ENCODE measurements at regions not wholly inside any gene's neighbourhood (a gene's known extent, or its start where the extent isn't known, plus 50 kb on each side); places are given as distances from the start of the nearest gene placed in this dataset.

DNA sequence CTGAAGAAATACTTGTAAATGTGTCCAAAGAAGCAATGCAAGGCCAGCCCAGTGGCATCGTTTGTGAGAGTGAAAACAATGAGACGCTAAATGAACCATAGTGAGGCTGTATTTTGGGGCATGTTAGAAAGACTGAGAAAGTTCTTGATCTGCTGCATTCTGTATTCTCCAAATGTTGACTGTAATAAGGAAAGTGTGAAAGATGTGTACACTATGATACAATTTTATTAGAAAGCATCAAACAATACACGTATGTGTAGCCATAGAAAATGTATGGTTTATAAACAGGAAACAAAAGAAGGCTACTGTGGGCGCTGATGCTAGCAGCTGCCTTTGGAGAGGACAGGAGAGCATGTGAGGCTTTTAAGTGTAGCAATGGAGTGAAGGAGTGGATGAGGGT lies 233.5 kb upstream of the E2F8 start:
- no peak overlapping the region for H3K4me3 ChIP-seq (ENCODE audit: low read depth, low read length)
- no peak for DNase-seq (ENCODE audit: low read depth)
- TF ChIP-seq, protein P1, sequence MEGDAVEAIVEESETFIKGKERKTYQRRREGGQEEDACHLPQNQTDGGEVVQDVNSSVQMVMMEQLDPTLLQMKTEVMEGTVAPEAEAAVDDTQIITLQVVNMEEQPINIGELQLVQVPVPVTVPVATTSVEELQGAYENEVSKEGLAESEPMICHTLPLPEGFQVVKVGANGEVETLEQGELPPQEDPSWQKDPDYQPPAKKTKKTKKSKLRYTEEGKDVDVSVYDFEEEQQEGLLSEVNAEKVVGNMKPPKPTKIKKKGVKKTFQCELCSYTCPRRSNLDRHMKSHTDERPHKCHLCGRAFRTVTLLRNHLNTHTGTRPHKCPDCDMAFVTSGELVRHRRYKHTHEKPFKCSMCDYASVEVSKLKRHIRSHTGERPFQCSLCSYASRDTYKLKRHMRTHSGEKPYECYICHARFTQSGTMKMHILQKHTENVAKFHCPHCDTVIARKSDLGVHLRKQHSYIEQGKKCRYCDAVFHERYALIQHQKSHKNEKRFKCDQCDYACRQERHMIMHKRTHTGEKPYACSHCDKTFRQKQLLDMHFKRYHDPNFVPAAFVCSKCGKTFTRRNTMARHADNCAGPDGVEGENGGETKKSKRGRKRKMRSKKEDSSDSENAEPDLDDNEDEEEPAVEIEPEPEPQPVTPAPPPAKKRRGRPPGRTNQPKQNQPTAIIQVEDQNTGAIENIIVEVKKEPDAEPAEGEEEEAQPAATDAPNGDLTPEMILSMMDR (IDR thresholded peaks at IDR 0.05; ENCODE audit: low read depth, low read length, missing control alignments), result no peak

GRCh38 chr11:19472679-19473078 lies 231.9 kb upstream of the E2F8 start:
- TF ChIP-seq, protein P1 (IDR thresholded peaks at IDR 0.05; ENCODE audit: low read depth, low read length, missing control alignments), result no peak
- no peak overlapping the region for H3K4me3 ChIP-seq (ENCODE audit: low read depth, low read length)
- DNase-seq (ENCODE audit: low read depth), result no peak

DNA sequence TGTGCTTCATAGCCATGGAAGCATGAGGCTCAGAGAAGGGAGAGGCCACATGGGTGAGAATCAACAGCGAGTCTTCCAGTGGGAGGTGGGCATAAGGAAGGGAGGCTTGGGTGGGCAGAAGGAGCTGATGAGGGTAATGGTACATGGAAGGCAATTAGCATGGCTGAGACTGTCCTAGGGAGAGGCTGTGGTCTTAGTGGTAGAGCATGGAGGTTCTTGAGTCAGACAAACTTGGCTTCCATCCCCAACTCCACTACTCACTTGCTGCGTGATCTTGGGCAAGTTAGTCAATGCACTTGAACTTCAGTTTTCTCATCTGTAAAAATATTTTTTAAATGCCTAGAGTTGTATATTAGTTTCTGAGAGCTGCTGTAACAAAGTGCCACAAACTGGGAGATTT lies 227.2 kb upstream of the E2F8 start:
- DNase-seq (ENCODE audit: low read depth), result no peak
- TF ChIP-seq, protein P1 (IDR thresholded peaks at IDR 0.05; ENCODE audit: low read depth, low read length, missing control alignments), result no peak
- no peak overlapping the region for H3K4me3 ChIP-seq (ENCODE audit: low read depth, low read length)

- no peak overlapping the region for H3K4me3 ChIP-seq (ENCODE audit: low read depth, low read length)
- TF ChIP-seq, protein P1 (IDR thresholded peaks at IDR 0.05; ENCODE audit: low read depth, low read length, missing control alignments), result no peak
- DNase-seq (ENCODE audit: low read depth), result no peak
These were observed 225.6 kb upstream of the E2F8 start for GRCh38 chr11:19466314-19466713.

DNA sequence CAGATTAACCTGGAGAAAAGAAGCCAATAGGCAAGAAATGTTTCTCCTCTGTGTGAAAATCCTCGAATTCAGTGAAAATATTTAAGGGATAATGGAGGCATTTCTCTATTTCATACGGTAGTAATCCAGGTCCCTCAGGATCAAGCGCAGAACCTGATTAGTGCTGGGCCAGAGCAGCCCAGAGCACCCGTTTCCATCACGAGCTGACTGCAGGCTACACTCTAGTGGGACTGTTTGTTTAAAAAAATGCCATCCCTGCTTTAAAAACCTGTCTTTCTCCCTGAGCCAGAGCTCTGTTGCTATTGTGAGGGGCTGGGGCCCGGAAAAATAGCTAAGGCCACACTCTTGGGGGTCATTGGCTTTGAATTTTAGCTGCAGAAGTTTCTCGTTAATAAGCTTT lies 223.2 kb upstream of the E2F8 start:
- no peak overlapping the region for H3K4me3 ChIP-seq (ENCODE audit: low read depth, low read length)
- TF ChIP-seq, protein P1 (IDR thresholded peaks at IDR 0.05; ENCODE audit: low read depth, low read length, missing control alignments), result no peak
- no peak for DNase-seq (ENCODE audit: low read depth)

DNA sequence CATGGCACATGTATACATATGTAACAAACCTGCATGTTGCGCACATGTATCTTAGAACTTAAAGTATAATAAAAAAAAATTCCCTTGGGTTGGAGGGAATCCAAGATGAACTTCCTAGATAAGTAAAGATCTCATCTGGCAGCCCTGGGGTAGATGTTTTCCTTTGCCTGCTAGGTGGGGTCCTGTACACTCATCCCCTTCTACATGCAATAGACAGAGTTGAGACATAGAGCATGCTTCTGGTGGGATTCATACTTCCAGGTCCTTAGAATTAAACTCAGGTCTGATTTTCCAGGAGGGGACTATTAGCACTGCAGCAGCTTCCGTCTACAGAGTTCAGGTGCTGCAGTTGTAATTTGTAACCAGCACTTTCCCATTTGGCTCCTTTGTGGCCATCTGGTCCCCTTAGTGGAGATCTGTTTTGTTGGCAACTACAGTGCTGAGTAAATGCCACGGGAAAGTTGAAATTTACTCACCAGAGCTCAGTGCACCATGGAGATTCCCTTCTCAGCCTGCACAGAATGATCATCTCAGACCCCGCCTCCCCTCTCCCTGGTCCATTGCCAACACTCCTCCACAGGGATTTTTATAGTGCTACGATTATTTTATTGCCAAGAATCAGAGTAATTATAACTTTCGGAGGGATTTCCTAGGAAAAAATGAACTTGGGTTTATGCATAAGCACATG lies 220.1 kb upstream of the E2F8 start:
- TF ChIP-seq, protein P1 (IDR thresholded peaks at IDR 0.05; ENCODE audit: low read depth, low read length, missing control alignments), result no peak
- DNase-seq (ENCODE audit: low read depth), result no peak
- H3K4me3 ChIP-seq (ENCODE audit: low read depth, low read length), result no peak overlapping the region

DNA sequence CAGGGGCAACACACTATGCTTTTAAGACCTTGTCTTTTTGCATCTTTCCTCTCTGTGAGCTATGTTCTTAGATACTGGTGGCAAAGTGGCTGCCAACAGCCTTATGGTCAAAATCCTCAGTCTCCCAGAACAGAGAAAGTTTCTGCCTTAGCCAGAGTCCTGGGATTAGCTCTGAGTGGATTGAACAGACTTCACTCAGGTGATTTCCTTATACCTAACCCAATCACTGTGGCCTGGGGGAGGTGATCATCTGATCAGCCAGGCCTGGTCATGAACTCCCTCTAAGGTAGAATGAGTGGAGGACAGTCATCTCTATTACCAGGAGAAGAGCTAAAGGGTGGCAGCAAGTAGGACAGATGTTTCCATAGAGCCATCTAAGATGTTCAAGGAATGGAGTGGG lies 218.5 kb upstream of the E2F8 start:
- TF ChIP-seq, protein P1 (IDR thresholded peaks at IDR 0.05; ENCODE audit: low read depth, low read length, missing control alignments), result no peak
- H3K4me3 ChIP-seq (ENCODE audit: low read depth, low read length), result no peak overlapping the region
- no peak for DNase-seq (ENCODE audit: low read depth)

All from GM12864 (cell line).